A549 (cell line): ENCODE measurements at regions not wholly inside any gene's neighbourhood (a gene's known extent, or its start where the extent isn't known, plus 50 kb on each side); places are given as distances from the start of the nearest gene placed in this dataset.

Experiments used
- ELK1 ChIP-seq: fragments of 150-350 bp; IDR thresholded peaks from 2 replicates; pipeline ENCODE4 v1.6.1; 2014; ENCODE audit warnings: low read depth, mild to moderate bottlenecking, low read length
- EP300 ChIP-seq, 2 experiments: fragments of >200 bp; sonication (Bioruptor Twin); formaldehyde crosslinking; IDR thresholded peaks; 2 replicates in 1 of 2; 3 replicates in 1 of 2; pipeline ENCODE4 v1.6.1; 2016 to 2017
- HDAC2 ChIP-seq: fragments of 200-600 bp; sonication (generic); IDR thresholded peaks from 2 replicates; pipeline ENCODE4 v1.6.1; 2016
- JUN ChIP-seq, 2 experiments: fragments of >200 bp; sonication (Bioruptor Twin); formaldehyde crosslinking; IDR thresholded peaks; 2 replicates in 1 of 2; 3 replicates in 1 of 2; pipeline ENCODE4 v1.6.1; 2016 to 2017
- MAFK ChIP-seq: fragments of 450-650 bp; IDR thresholded peaks from 2 replicates; pipeline ENCODE4 v1.6.1; 2014; ENCODE audit not compliant: partially characterized antibody
- PBX3 ChIP-seq: IDR thresholded peaks from 2 replicates; pipeline ENCODE4 v1.6.1; 2012
- POLR2A ChIP-seq: IDR thresholded peaks from 2 replicates; pipeline ENCODE4 v1.6.1; 2012; ENCODE audit warnings: mild to moderate bottlenecking, low read length
- POLR2AphosphoS2 ChIP-seq: conservative IDR thresholded peaks from 2 replicates; pipeline ENCODE4 v1.6.1; 2012; ENCODE audit warnings: low read length, improper control_type of control experiment, inconsistent platforms
- TF ChIP-seq, protein P1 (sequence below): fragments of >200 bp; sonication (Bioruptor Twin); formaldehyde crosslinking; IDR thresholded peaks from 3 replicates; pipeline ENCODE4 v1.5.1; 2016

- TF ChIP-seq JUN (IDR thresholded peaks at IDR 0.05): no peak
- TF ChIP-seq, protein P1, sequence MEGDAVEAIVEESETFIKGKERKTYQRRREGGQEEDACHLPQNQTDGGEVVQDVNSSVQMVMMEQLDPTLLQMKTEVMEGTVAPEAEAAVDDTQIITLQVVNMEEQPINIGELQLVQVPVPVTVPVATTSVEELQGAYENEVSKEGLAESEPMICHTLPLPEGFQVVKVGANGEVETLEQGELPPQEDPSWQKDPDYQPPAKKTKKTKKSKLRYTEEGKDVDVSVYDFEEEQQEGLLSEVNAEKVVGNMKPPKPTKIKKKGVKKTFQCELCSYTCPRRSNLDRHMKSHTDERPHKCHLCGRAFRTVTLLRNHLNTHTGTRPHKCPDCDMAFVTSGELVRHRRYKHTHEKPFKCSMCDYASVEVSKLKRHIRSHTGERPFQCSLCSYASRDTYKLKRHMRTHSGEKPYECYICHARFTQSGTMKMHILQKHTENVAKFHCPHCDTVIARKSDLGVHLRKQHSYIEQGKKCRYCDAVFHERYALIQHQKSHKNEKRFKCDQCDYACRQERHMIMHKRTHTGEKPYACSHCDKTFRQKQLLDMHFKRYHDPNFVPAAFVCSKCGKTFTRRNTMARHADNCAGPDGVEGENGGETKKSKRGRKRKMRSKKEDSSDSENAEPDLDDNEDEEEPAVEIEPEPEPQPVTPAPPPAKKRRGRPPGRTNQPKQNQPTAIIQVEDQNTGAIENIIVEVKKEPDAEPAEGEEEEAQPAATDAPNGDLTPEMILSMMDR: no peak
- TF ChIP-seq MAFK: no peak
- TF ChIP-seq PBX3: no peak
- TF ChIP-seq HDAC2: no peak
- TF ChIP-seq ELK1: no peak
- no peak for TF ChIP-seq POLR2AphosphoS2
- no peak for TF ChIP-seq POLR2A
- no peak for TF ChIP-seq EP300 (IDR thresholded peaks at IDR 0.05)
Measured at GRCh38 chr10:124198871-124199270, 105.5 kb upstream of the CHST15 start.
